ENCODE measurements at regions not wholly inside any gene's neighbourhood (a gene's known extent, or its start where the extent isn't known, plus 50 kb on each side); places are given as distances from the start of the nearest gene placed in this dataset.

- no peak for FAIRE-seq
Measured at GRCh38 chr6:73903155-73903554, 207.2 kb downstream of the CD109 start.

DNA sequence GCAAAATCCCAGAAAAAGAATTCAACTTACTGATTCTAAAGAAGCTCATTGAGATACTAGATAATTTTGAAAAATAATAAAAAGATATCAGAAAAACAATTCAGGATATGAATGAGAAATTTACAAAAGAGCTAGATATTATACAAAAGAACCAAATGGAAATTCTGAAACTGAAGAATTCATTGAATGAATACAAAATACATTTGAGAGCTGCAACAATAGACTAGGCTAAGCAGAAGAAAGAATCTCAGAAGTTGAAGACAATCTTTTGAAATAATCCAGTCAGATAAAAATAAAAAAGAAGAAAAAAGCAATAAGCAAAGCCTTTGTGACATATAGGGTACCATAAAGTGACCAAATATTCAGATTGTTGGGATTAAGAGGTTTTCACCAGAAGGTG lies 206.0 kb downstream of the CD109 start:
- FAIRE-seq = no peak

DNA sequence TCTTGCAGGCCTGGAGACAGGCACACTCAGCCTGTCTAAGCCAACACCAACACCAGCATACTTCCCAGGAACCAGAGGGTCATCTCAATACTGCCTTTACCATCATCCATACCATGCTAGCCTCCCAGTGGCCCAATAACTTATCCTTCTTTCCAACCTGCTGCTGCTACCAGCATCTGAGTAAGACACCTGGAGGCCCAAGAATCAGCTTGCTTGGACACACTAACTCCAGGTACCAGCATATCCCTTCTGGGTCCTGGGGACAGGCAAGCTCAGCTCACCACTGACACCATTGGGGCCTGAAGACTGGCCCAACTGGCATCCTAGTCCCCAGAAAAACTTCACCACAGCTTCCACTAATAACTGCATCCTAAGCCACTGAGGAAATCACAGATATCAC lies 205.3 kb downstream of the CD109 start:
- no peak for FAIRE-seq

DNA sequence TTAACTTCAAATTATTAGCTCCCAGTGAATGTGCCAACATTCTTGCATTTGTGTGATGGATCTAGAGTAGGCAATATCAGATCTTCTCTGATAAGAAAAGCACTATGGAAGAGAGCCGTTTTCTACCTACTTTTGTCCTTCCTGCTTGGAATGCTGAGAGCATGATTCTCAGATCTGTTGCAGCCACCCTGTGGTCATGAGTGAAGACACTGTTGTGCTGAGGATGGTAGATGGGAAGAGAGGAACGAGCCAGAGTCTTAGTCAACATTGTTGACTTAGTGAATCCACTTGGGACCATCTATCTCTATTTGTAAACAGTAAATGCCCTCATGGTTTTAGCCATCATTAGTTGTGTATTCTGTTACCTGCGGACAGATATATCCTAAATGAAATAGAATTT lies 202.6 kb downstream of the CD109 start:
- no peak for FAIRE-seq

DNA sequence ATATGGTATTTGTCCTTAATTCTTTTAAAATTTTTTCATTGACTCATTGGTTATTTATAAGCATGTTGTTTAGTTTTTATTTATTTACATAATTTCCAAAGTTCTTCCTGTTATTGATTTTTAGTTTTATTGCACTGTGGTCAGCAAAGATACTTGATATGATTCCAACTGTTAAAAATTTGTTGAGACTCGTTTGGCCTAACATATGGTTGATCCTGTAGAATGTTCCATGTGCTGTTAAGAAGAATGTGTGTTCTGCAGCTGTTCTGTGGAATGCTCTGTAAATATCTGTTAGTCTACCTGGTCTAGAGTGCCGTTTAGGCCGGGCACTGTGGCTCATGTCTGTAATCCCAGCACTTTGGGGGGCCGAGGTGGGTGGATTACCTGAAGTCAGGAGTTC lies 197.7 kb downstream of the CD109 start:
- no peak for FAIRE-seq

GRCh38 chr6:73888050-73888449 lies 192.0 kb downstream of the CD109 start:
- no peak for FAIRE-seq

GRCh38 chr6:73885393-73885792 lies 189.4 kb downstream of the CD109 start:
- no peak for FAIRE-seq

GRCh38 chr6:73884540-73884939 lies 188.5 kb downstream of the CD109 start:
- no peak for FAIRE-seq

GRCh38 chr6:73879501-73880293 lies 183.7 kb downstream of the CD109 start:
- no peak for FAIRE-seq

GRCh38 chr6:73878403-73878802 lies 182.4 kb downstream of the CD109 start:
- no peak for FAIRE-seq
